Mucosa of descending colon (tissue), 3 donors: ENCODE measurements at regions not wholly inside any gene's neighbourhood (a gene's known extent, or its start where the extent isn't known, plus 50 kb on each side); places are given as distances from the start of the nearest gene placed in this dataset.
A peak's percentile ranks its signal among the peaks of the same experiment; 100 is the strongest.

Source experiments
- ATAC-seq: fragments of 200-7000 bp; cut with Tn5 transposase; one replicate; pipeline ENCODE4 v1.9.1; 2020; ENCODE audit warnings: mild to moderate bottlenecking, moderate library complexity
- DNase-seq, 3 donors: peaks; one replicate each; pipeline ENCODE4 v3.0.0-alpha.2; 2020
- H3K36me3 ChIP-seq: fragments of 200-600 bp; one replicate; pipeline ENCODE4 v1.8.0; 2021; ENCODE audit warnings: low read depth, mild to moderate bottlenecking
- H3K4me1 ChIP-seq: fragments of 200-600 bp; one replicate; pipeline ENCODE4 v1.8.0; 2021; ENCODE audit warnings: low read depth, mild to moderate bottlenecking
- H3K4me3 ChIP-seq: fragments of 200-600 bp; one replicate; pipeline ENCODE4 v1.8.0; 2021; ENCODE audit warnings: mild to moderate bottlenecking
- H3K9me3 ChIP-seq: fragments of 200-600 bp; one replicate; pipeline ENCODE4 v1.8.0; 2021; ENCODE audit warnings: mild to moderate bottlenecking
- intact Hi-C, 2 donors: fragments of 100-400 bp; cut with DNase I in 1 of 2; cut with micrococcal nuclease in 1 of 2; formaldehyde crosslinking; loops; one replicate each; pipeline versions ENCODE4 v1.11.0 to v1.11.1; 2022; cut with DNase I, micrococcal nuclease
- TF ChIP-seq, protein P1 (sequence below): fragments of 200-600 bp; IDR thresholded peaks from one replicate; pipeline ENCODE4 v1.8.0; 2022; ENCODE audit warnings: antibody characterized with exemption, mild to moderate bottlenecking
- donor health status: DM: no; HTN: no; CAD: no; lungs with moderate emphysema.
- donor health status: DM: no; HTN: no; CAD: no.
- donor health status: DM: no; HTN: yes; CAD: no.

DNA sequence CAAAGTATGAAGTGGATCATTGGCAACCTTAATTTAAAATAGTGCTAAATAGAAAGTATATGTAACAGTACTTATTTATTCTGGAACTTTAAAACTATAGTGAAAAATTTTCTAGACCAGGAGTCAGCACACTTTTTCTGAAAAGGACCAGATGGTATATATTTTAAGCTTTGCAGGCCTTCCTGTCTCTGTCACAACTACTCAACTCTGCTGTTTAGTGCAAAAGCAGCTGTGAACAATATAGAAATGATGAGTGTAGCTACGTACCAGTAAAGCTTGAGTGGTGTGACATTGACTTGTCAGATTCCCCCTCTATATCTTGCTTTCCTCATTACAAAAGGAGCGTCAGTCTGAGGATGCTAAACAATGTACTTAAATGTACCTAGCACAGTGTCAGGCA is 88.1 kb upstream of the IGFBP3 start:
- intact Hi-C loops: no loop called here

DNA sequence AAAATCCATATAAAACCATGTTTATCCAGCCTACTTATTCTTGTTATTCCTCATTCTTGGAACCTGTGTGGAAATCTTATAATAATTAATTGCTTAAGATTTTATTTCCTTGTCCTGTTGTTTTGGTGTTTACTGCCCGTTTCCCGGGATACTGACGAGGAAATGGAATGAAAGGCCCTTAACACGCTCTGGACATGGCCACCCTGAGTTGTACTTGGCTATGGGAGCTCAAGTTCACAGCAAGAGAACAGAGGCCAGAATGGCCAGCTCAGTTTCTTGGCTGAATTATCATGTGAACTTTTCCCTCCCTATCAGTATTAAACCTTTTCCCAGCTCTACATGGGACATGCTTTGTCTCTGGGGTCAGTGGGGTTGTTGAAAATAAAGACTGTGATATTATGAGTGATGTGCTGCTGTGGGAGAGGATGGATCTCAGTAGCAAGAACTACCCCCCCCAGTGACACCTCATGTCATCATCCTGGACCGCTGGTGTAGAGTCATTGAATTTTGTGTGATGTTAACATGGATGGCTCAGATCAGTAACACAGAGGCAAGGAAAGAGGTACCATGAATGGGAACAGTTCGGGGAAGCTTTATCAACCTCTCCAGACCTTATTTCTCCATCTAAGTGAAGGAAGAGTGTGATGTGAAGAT is 87.0 kb upstream of the IGFBP3 start:
- Histone ChIP-seq H3K36me3 (no peaks in the 10 kb centered on the region), H3K9me3 (peaks cover 1% of the 10 kb centered on the region), H3K4me1 (no peaks in the 10 kb centered on the region), H3K4me3 (no peak overlapping the region)
- ATAC-seq (no peak), DNase-seq (peak in 1 of 3 donors; percentile 13)
- TF ChIP-seq, protein P1, sequence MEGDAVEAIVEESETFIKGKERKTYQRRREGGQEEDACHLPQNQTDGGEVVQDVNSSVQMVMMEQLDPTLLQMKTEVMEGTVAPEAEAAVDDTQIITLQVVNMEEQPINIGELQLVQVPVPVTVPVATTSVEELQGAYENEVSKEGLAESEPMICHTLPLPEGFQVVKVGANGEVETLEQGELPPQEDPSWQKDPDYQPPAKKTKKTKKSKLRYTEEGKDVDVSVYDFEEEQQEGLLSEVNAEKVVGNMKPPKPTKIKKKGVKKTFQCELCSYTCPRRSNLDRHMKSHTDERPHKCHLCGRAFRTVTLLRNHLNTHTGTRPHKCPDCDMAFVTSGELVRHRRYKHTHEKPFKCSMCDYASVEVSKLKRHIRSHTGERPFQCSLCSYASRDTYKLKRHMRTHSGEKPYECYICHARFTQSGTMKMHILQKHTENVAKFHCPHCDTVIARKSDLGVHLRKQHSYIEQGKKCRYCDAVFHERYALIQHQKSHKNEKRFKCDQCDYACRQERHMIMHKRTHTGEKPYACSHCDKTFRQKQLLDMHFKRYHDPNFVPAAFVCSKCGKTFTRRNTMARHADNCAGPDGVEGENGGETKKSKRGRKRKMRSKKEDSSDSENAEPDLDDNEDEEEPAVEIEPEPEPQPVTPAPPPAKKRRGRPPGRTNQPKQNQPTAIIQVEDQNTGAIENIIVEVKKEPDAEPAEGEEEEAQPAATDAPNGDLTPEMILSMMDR: no peak
- intact Hi-C loops: no loop called here

More for the DNA sequence above, 88.1 kb upstream of the IGFBP3 start:
- DNase-seq (no peak), ATAC-seq (no peak)
- TF ChIP-seq, protein P1: no peak
- H3K9me3 ChIP-seq: no peaks in the 10 kb centered on the region
- H3K4me3 ChIP-seq: no peak overlapping the region
- no peaks in the 10 kb centered on the region for H3K4me1 ChIP-seq
- no peaks in the 10 kb centered on the region for H3K36me3 ChIP-seq

DNA sequence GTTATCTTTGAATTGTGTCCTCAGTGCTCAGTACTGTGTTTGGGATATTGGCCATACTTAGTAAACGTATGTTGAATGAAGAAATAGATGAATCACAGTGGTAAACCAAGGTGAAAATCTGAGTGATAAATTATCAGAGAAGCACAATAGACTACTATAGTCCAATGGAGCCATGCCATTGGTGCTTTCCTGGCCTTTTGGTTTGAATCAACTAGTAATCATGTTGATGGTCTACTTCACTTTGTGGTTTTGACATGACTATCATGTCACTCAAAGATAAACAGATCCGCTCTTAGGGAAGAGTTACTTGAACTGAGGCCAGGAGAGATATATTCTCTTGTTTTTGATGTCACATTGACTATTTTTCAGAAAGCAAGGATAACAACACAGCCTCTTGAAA is 86.1 kb upstream of the IGFBP3 start:
- intact Hi-C loops: no loop called here
- ATAC-seq: no peak
- Histone ChIP-seq H3K9me3 (peaks cover 6% of the 10 kb centered on the region), H3K4me1 (no peaks in the 10 kb centered on the region), H3K4me3 (no peak overlapping the region), H3K36me3 (no peaks in the 10 kb centered on the region)
- TF ChIP-seq, protein P1: no peak
- no peak for DNase-seq

DNA sequence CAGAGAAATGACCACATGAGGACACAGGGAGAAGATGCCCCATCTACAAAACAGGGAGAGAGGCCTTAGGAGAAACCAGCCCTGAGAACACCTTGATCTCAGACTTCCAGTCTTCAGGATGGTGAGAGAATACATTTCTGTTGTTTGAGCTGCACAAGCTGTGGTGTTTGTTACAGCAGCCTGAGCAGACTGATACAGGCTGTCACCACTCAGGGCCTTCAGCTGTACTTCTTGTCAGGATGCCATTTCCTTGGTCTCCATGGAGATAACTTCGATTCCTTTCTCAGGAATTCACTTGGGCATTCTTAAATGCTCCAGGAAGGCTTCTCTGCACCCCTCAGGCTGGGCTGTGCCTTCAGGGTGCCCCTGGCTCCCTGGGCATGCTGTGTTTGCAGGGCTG is 85.7 kb upstream of the IGFBP3 start:
- intact Hi-C loops: no loop called here

DNA sequence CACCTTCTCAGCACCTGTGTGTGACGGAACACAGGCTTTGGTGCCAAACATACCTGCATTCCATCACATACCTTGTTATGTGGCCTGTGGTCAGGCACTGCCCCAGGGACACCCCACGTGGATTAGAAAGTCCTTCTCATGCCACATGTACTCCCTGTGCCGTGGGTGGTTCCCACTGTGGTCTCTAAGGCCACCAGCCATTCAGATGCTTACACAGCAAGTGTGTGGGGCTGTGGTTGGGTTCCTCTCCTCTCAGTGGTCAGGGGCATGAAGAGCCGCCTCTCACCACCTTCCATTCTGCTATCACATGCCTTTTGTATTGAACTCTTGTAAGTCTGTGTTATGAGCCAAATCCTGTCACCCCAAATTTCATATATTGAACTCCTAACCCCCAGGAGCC is 85.1 kb upstream of the IGFBP3 start:
- Histone ChIP-seq H3K4me1 (no peaks in the 10 kb centered on the region), H3K9me3 (peaks cover 6% of the 10 kb centered on the region), H3K36me3 (no peaks in the 10 kb centered on the region), H3K4me3 (no peak overlapping the region)
- TF ChIP-seq, protein P1: no peak
- DNase-seq: no peak
- intact Hi-C loops: no loop called here
- ATAC-seq: no peak

More for the DNA sequence above, 85.7 kb upstream of the IGFBP3 start:
- ATAC-seq (no peak), DNase-seq (no peak)
- Histone ChIP-seq H3K4me3 (no peak overlapping the region), H3K4me1 (no peaks in the 10 kb centered on the region), H3K9me3 (peaks cover 6% of the 10 kb centered on the region), H3K36me3 (no peaks in the 10 kb centered on the region)
- TF ChIP-seq, protein P1: no peak

DNA sequence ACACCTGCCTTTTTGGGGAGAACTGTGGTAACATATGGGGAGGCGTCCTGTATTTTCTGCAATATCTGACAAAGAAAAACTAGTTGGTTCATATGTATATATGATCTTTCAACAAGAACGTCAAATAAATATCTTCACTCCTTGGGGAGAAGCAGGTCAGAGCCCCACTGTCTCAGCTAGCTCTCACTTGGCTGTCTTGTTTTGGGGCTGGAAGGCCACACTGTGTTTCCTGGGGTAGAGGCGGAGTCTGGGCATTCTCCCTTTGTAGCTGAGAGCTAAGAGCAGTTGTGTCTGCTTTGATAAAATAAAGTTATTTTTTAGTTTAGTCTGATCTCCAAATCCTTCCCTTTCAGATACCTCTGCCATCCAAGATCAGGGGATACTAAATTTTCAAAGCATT is 83.9 kb upstream of the IGFBP3 start:
- ATAC-seq (no peak), DNase-seq (no peak)
- Histone ChIP-seq H3K36me3 (no peaks in the 10 kb centered on the region), H3K9me3 (peaks cover 6% of the 10 kb centered on the region), H3K4me3 (no peak overlapping the region), H3K4me1 (no peaks in the 10 kb centered on the region)
- TF ChIP-seq, protein P1: no peak
- intact Hi-C loops: no loop called here
